ENCODE measurements at regions not wholly inside any gene's neighbourhood (a gene's known extent, or its start where the extent isn't known, plus 50 kb on each side); places are given as distances from the start of the nearest gene placed in this dataset.
"Not testable (repeated sequence)": the region's sequence is repeated elsewhere in the genome, so short reads cannot be mapped to it uniquely, and the experiment has no call there.

GRCh38 chr9:29981013-29981412 is 2403.4 kb upstream of the ACO1 start:
- Mint-ChIP-seq H3K27me3 (ENCODE audit: insufficient read depth) (no peaks in the 10 kb centered on the region), H3K4me3 (no peak overlapping the region), H3K4me1 (ENCODE audit: low read depth) (no peaks in the 10 kb centered on the region), H3K36me3 (ENCODE audit: low read depth) (no peaks in the 10 kb centered on the region), H3K9me3 (no peaks in the 10 kb centered on the region), H3K27ac (no peak overlapping the region)
- DNase-seq (ENCODE audit: low spot score): no peak
- intact Hi-C loops (cut with micrococcal nuclease): no loop called here

- H3K4me1 Mint-ChIP-seq (ENCODE audit: low read depth): no peaks in the 10 kb centered on the region
- no peaks in the 10 kb centered on the region for H3K27me3 Mint-ChIP-seq (ENCODE audit: insufficient read depth)
- no peak overlapping the region for H3K27ac Mint-ChIP-seq
- DNase-seq (ENCODE audit: low spot score): no peak
- no peak overlapping the region for H3K4me3 Mint-ChIP-seq
- H3K9me3 Mint-ChIP-seq: peaks cover 7% of the 10 kb centered on the region
- intact Hi-C loops (cut with micrococcal nuclease): no loop called here
- no peaks in the 10 kb centered on the region for H3K36me3 Mint-ChIP-seq (ENCODE audit: low read depth)
Observed at GRCh38 chr9:29999645-30000044, 2384.8 kb upstream of the ACO1 start.

GRCh38 chr9:30010691-30011090 is 2373.8 kb upstream of the ACO1 start:
- Mint-ChIP-seq H3K4me3 (no peak overlapping the region), H3K36me3 (ENCODE audit: low read depth) (no peaks in the 10 kb centered on the region), H3K27ac (no peak overlapping the region), H3K27me3 (ENCODE audit: insufficient read depth) (no peaks in the 10 kb centered on the region), H3K9me3 (no peaks in the 10 kb centered on the region), H3K4me1 (ENCODE audit: low read depth) (no peaks in the 10 kb centered on the region)
- intact Hi-C loops (cut with micrococcal nuclease): no loop called here
- no peak for DNase-seq (ENCODE audit: low spot score)

GRCh38 chr9:30012622-30013021 is 2371.8 kb upstream of the ACO1 start:
- Mint-ChIP-seq H3K4me1 (ENCODE audit: low read depth) (no peaks in the 10 kb centered on the region), H3K36me3 (ENCODE audit: low read depth) (no peaks in the 10 kb centered on the region), H3K27me3 (ENCODE audit: insufficient read depth) (no peaks in the 10 kb centered on the region), H3K9me3 (no peaks in the 10 kb centered on the region), H3K4me3 (no peak overlapping the region), H3K27ac (no peak overlapping the region)
- intact Hi-C loops (cut with micrococcal nuclease): no loop called here
- DNase-seq (ENCODE audit: low spot score): no peak

GRCh38 chr9:30015073-30015472 is 2369.4 kb upstream of the ACO1 start:
- Mint-ChIP-seq H3K4me1 (ENCODE audit: low read depth) (no peaks in the 10 kb centered on the region), H3K9me3 (no peaks in the 10 kb centered on the region), H3K27me3 (ENCODE audit: insufficient read depth) (no peaks in the 10 kb centered on the region), H3K4me3 (no peak overlapping the region), H3K36me3 (ENCODE audit: low read depth) (no peaks in the 10 kb centered on the region), H3K27ac (no peak overlapping the region)
- intact Hi-C loops (cut with micrococcal nuclease): loop anchor here (5.0 kb wide), 1 partner anchor 353 kb away; no protein-coding TSS in a partner anchor
- DNase-seq (ENCODE audit: low spot score): no peak

GRCh38 chr9:30020161-30020560 is 2364.3 kb upstream of the ACO1 start:
- no peak overlapping the region for H3K27ac Mint-ChIP-seq
- DNase-seq (ENCODE audit: low spot score): no peak
- no peaks in the 10 kb centered on the region for H3K36me3 Mint-ChIP-seq (ENCODE audit: low read depth)
- intact Hi-C loops (cut with micrococcal nuclease): no loop called here
- H3K4me1 Mint-ChIP-seq (ENCODE audit: low read depth): no peaks in the 10 kb centered on the region
- no peak overlapping the region for H3K4me3 Mint-ChIP-seq
- no peaks in the 10 kb centered on the region for H3K27me3 Mint-ChIP-seq (ENCODE audit: insufficient read depth)
- H3K9me3 Mint-ChIP-seq: no peaks in the 10 kb centered on the region

GRCh38 chr9:30035761-30036160 is 2348.7 kb upstream of the ACO1 start:
- Mint-ChIP-seq H3K4me3 (no peak overlapping the region), H3K9me3 (peaks cover 5% of the 10 kb centered on the region), H3K36me3 (ENCODE audit: low read depth) (no peaks in the 10 kb centered on the region), H3K27ac (no peak overlapping the region), H3K27me3 (ENCODE audit: insufficient read depth) (no peaks in the 10 kb centered on the region), H3K4me1 (ENCODE audit: low read depth) (no peaks in the 10 kb centered on the region)
- no peak for DNase-seq (ENCODE audit: low spot score)
- intact Hi-C loops (cut with micrococcal nuclease): no loop called here

GRCh38 chr9:30036558-30036957 is 2347.9 kb upstream of the ACO1 start:
- intact Hi-C loops (cut with micrococcal nuclease): no loop called here
- peaks cover 5% of the 10 kb centered on the region for H3K9me3 Mint-ChIP-seq
- H3K27ac Mint-ChIP-seq: no peak overlapping the region
- H3K27me3 Mint-ChIP-seq (ENCODE audit: insufficient read depth): no peaks in the 10 kb centered on the region
- H3K36me3 Mint-ChIP-seq (ENCODE audit: low read depth): no peaks in the 10 kb centered on the region
- H3K4me1 Mint-ChIP-seq (ENCODE audit: low read depth): no peaks in the 10 kb centered on the region
- no peak overlapping the region for H3K4me3 Mint-ChIP-seq
- no peak for DNase-seq (ENCODE audit: low spot score)

GRCh38 chr9:30039712-30040111 is 2344.7 kb upstream of the ACO1 start:
- no peak for DNase-seq (ENCODE audit: low spot score)
- Mint-ChIP-seq H3K4me1 (ENCODE audit: low read depth) (no peaks in the 10 kb centered on the region), H3K27ac (no peak overlapping the region), H3K9me3 (no peaks in the 10 kb centered on the region), H3K4me3 (no peak overlapping the region), H3K27me3 (ENCODE audit: insufficient read depth) (no peaks in the 10 kb centered on the region), H3K36me3 (ENCODE audit: low read depth) (no peaks in the 10 kb centered on the region)
- intact Hi-C loops (cut with micrococcal nuclease): no loop called here

GRCh38 chr9:30048396-30048795 is 2336.0 kb upstream of the ACO1 start:
- Mint-ChIP-seq H3K4me3 (no peak overlapping the region), H3K4me1 (ENCODE audit: low read depth) (no peaks in the 10 kb centered on the region), H3K36me3 (ENCODE audit: low read depth) (no peaks in the 10 kb centered on the region), H3K27me3 (ENCODE audit: insufficient read depth) (no peaks in the 10 kb centered on the region), H3K27ac (no peak overlapping the region), H3K9me3 (no peaks in the 10 kb centered on the region)
- no peak for DNase-seq (ENCODE audit: low spot score)
- intact Hi-C loops (cut with micrococcal nuclease): no loop called here

GRCh38 chr9:30058463-30058862 is 2326.0 kb upstream of the ACO1 start:
- DNase-seq (ENCODE audit: low spot score): no peak
- Mint-ChIP-seq H3K36me3 (ENCODE audit: low read depth) (no peaks in the 10 kb centered on the region), H3K4me3 (no peak overlapping the region), H3K27me3 (ENCODE audit: insufficient read depth) (no peaks in the 10 kb centered on the region), H3K4me1 (ENCODE audit: low read depth) (no peaks in the 10 kb centered on the region), H3K27ac (no peak overlapping the region), H3K9me3 (no peaks in the 10 kb centered on the region)
- intact Hi-C loops (cut with micrococcal nuclease): no loop called here

- intact Hi-C loops (cut with micrococcal nuclease): no loop called here
- Mint-ChIP-seq H3K4me1 (ENCODE audit: low read depth) (no peaks in the 10 kb centered on the region), H3K27me3 (ENCODE audit: insufficient read depth) (no peaks in the 10 kb centered on the region), H3K36me3 (ENCODE audit: low read depth) (no peaks in the 10 kb centered on the region), H3K9me3 (no peaks in the 10 kb centered on the region), H3K27ac (no peak overlapping the region), H3K4me3 (no peak overlapping the region)
- DNase-seq (ENCODE audit: low spot score): no peak
Observed at GRCh38 chr9:30060976-30061375, 2323.5 kb upstream of the ACO1 start.

GRCh38 chr9:30065888-30066287 is 2318.6 kb upstream of the ACO1 start:
- Mint-ChIP-seq H3K27me3 (ENCODE audit: insufficient read depth) (no peaks in the 10 kb centered on the region), H3K27ac (no peak overlapping the region), H3K4me3 (no peak overlapping the region), H3K9me3 (no peaks in the 10 kb centered on the region), H3K4me1 (ENCODE audit: low read depth) (no peaks in the 10 kb centered on the region), H3K36me3 (ENCODE audit: low read depth) (no peaks in the 10 kb centered on the region)
- intact Hi-C loops (cut with micrococcal nuclease): no loop called here
- no peak for DNase-seq (ENCODE audit: low spot score)

- H3K27ac Mint-ChIP-seq; H3K4me1 Mint-ChIP-seq (ENCODE audit: low read depth); H3K9me3 Mint-ChIP-seq; H3K36me3 Mint-ChIP-seq (ENCODE audit: low read depth); intact Hi-C loops (cut with micrococcal nuclease); H3K27me3 Mint-ChIP-seq (ENCODE audit: insufficient read depth); DNase-seq (ENCODE audit: low spot score); H3K4me3 Mint-ChIP-seq: not testable (repeated sequence)
Observed at GRCh38 chr9:30069236-30069635, 2315.2 kb upstream of the ACO1 start.
